WTC11 (cell line): ENCODE measurements at regions not wholly inside any gene's neighbourhood (a gene's known extent, or its start where the extent isn't known, plus 50 kb on each side); places are given as distances from the start of the nearest gene placed in this dataset.

Experiments used
- CBFB ChIP-seq: sonication (generic); formaldehyde crosslinking; IDR thresholded peaks from 2 replicates; pipeline ENCODE4 v1.8.1; 2022; ENCODE audit warnings: mild to moderate bottlenecking, low read depth, missing genetic modification reagents
- CTCF ChIP-seq: fragments of 200-600 bp; IDR thresholded peaks from 2 replicates; pipeline ENCODE4 v1.8.0; 2022; ENCODE audit warnings: antibody characterized with exemption
- ESRRA ChIP-seq: sonication (generic); formaldehyde crosslinking; IDR thresholded peaks from 2 replicates; pipeline ENCODE4 v1.8.1; 2022; ENCODE audit warnings: mild to moderate bottlenecking, missing genetic modification reagents, borderline replicate concordance
- FOXP1 ChIP-seq: sonication (generic); formaldehyde crosslinking; IDR thresholded peaks from 2 replicates; pipeline ENCODE4 v1.8.0; 2022; ENCODE audit warnings: missing genetic modification reagents, mild to moderate bottlenecking, moderate library complexity, borderline replicate concordance
- OVOL2 ChIP-seq: fragments of 250-450 bp; sonication (Bioruptor Pico); IDR thresholded peaks from 2 replicates; pipeline ENCODE4 v1.9.0; 2021; ENCODE audit warnings: mild to moderate bottlenecking, borderline replicate concordance
- SP1 ChIP-seq: sonication (generic); formaldehyde crosslinking; conservative IDR thresholded peaks from 2 replicates; pipeline ENCODE4 v1.8.1; 2022; ENCODE audit warnings: missing genetic modification reagents
- USF2 ChIP-seq: sonication (generic); formaldehyde crosslinking; IDR thresholded peaks from 2 replicates; pipeline ENCODE4 v1.8.1; 2023; ENCODE audit warnings: mild to moderate bottlenecking, missing genetic modification reagents, moderate library complexity
- ZNF512 ChIP-seq: sonication (generic); formaldehyde crosslinking; IDR thresholded peaks from 2 replicates; pipeline ENCODE4 v1.8.1; 2022; ENCODE audit warnings: missing genetic modification reagents, borderline replicate concordance

- TF ChIP-seq SP1 (CRISPR knock-in tag) (no peak), CTCF (no peak), OVOL2 (CRISPR knock-in tag) (no peak), USF2 (no peak), ZNF512 (no peak), ESRRA (CRISPR knock-in tag) (no peak), CBFB (no peak), FOXP1 (CRISPR knock-in tag) (no peak)
These were observed 666.4 kb downstream of the BRD1 start for GRCh38 chr22:49161002-49161850.
